Endothelial cell of umbilical vein (primary cell): ENCODE measurements at regions not wholly inside any gene's neighbourhood (a gene's known extent, or its start where the extent isn't known, plus 50 kb on each side); places are given as distances from the start of the nearest gene placed in this dataset.

Experiments
- EZH2 ChIP-seq: IDR thresholded peaks from 2 replicates; pipeline ENCODE4 v1.6.1; 2012; ENCODE audit warnings: borderline replicate concordance, low read depth, mild to moderate bottlenecking, moderate library complexity, low read length, inconsistent platforms; ENCODE audit not compliant: severe bottlenecking
- POLR2A ChIP-seq: IDR thresholded peaks from 2 replicates; pipeline ENCODE4 v1.6.1; 2012; ENCODE audit warnings: low read depth, mild to moderate bottlenecking, control low read depth, low read length
- TF ChIP-seq, protein P1 (sequence below), 2 donors: IDR thresholded peaks; 1 replicate in 1 of 2; 2 replicates in 1 of 2; pipeline ENCODE4 v1.5.1; 2011; ENCODE audit warnings: low read length in 2 of 2, mild to moderate bottlenecking in 2 of 2, moderate library complexity in 2 of 2, control low read depth in 1 of 2, inconsistent platforms in 1 of 2, low read depth in 1 of 2; ENCODE audit not compliant: insufficient read depth in 1 of 2; ENCODE audit errors: extremely low read depth in 1 of 2

DNA sequence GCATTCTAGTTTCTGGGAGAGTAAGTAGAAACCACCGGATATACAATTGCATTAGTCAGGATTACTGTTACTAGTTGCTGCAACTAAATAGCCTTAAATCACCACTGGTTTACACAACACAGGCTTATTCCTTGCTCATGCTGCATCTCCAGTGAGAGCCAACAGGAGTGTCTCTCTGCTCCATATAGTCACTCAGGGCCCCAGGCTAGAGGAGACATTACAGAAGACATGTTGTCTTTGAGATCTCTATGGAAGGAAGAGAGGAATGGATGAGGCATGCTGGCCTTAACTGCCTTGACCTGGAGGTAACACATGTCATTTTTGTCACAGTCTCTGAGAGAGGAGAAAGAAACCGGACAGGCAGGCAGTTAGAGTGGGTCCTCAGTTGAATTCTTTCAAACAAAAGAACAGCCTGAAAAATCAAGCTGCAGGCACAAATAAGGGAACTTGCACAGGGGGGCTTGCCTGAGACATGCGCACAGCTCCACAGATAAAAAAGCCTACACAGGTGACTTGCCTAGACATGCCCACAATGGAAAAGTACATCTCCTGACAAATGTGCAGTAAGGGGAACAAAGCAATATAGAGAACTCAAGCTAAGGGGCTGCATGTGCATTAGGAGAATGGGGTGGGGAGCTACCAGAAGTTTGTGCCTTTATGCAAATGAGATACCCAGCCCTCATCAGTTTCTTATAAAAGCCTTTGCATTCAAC is 348.0 kb downstream of the TYW1 start:
- no peak for TF ChIP-seq POLR2A
- TF ChIP-seq, protein P1, sequence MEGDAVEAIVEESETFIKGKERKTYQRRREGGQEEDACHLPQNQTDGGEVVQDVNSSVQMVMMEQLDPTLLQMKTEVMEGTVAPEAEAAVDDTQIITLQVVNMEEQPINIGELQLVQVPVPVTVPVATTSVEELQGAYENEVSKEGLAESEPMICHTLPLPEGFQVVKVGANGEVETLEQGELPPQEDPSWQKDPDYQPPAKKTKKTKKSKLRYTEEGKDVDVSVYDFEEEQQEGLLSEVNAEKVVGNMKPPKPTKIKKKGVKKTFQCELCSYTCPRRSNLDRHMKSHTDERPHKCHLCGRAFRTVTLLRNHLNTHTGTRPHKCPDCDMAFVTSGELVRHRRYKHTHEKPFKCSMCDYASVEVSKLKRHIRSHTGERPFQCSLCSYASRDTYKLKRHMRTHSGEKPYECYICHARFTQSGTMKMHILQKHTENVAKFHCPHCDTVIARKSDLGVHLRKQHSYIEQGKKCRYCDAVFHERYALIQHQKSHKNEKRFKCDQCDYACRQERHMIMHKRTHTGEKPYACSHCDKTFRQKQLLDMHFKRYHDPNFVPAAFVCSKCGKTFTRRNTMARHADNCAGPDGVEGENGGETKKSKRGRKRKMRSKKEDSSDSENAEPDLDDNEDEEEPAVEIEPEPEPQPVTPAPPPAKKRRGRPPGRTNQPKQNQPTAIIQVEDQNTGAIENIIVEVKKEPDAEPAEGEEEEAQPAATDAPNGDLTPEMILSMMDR (IDR thresholded peaks at IDR 0.05; ENCODE audit: extremely low read depth in 1 of 2, insufficient read depth in 1 of 2, low read depth in 1 of 2, low read length in 2 of 2) = no peak
- no peak for TF ChIP-seq EZH2
